SK-N-SH treated with all-trans-retinoic acid at 6 μM for 48 hours (cell line): ENCODE measurements at regions not wholly inside any gene's neighbourhood (a gene's known extent, or its start where the extent isn't known, plus 50 kb on each side); places are given as distances from the start of the nearest gene placed in this dataset.

Experiments
- ATAC-seq: fragments of 200-7000 bp; cut with Tn5 transposase; 3 replicates; pipeline ENCODE4 v1.9.1; 2020; ENCODE audit warnings: mild to moderate bottlenecking, moderate library complexity
- ARNTL ChIP-seq: fragments of 450-650 bp; formaldehyde crosslinking; IDR thresholded peaks from 2 replicates; pipeline ENCODE4 v1.5.0; 2020; ENCODE audit warnings: low read depth, mild to moderate bottlenecking, moderate library complexity, borderline replicate concordance
- CSDC2 ChIP-seq: fragments of 250-450 bp; sonication (Bioruptor Pico); IDR thresholded peaks from 2 replicates; pipeline ENCODE4 v1.5.0; 2020; ENCODE audit warnings: mild to moderate bottlenecking, moderate library complexity
- GLIS3 ChIP-seq: fragments of 250-450 bp; sonication (Bioruptor Pico); IDR thresholded peaks from 2 replicates; pipeline ENCODE4 v1.5.0; 2020; ENCODE audit warnings: mild to moderate bottlenecking, moderate library complexity
- ISL1 ChIP-seq: fragments of 250-450 bp; sonication (Bioruptor Pico); IDR thresholded peaks from 2 replicates; pipeline ENCODE4 v2.1.2; 2022; ENCODE audit warnings: mild to moderate bottlenecking, moderate library complexity
- PPARA ChIP-seq: fragments of 250-450 bp; sonication (Bioruptor Pico); IDR thresholded peaks from 2 replicates; pipeline ENCODE4 v1.5.0; 2020; ENCODE audit warnings: mild to moderate bottlenecking, borderline replicate concordance
- RARB ChIP-seq: fragments of 250-450 bp; sonication (Bioruptor Pico); IDR thresholded peaks from 2 replicates; pipeline ENCODE4 v1.8.0; 2021; ENCODE audit warnings: mild to moderate bottlenecking, moderate library complexity
- SNAI2 ChIP-seq: fragments of 250-450 bp; sonication (Bioruptor Pico); IDR thresholded peaks from 2 replicates; pipeline ENCODE4 v1.5.0; 2020; ENCODE audit warnings: mild to moderate bottlenecking, moderate library complexity
- TCF4 ChIP-seq: fragments of 250-450 bp; sonication (Bioruptor Pico); IDR thresholded peaks from 2 replicates; pipeline ENCODE4 v1.8.0; 2021; ENCODE audit warnings: mild to moderate bottlenecking, moderate library complexity, borderline replicate concordance
- TOX ChIP-seq: fragments of 250-450 bp; sonication (Bioruptor Pico); IDR thresholded peaks from 2 replicates; pipeline ENCODE4 v1.8.0; 2021; ENCODE audit warnings: mild to moderate bottlenecking, moderate library complexity, borderline replicate concordance
- ZC3H10 ChIP-seq: fragments of 250-450 bp; sonication (Bioruptor Pico); IDR thresholded peaks from 2 replicates; pipeline ENCODE4 v1.5.1; 2021; ENCODE audit warnings: mild to moderate bottlenecking, moderate library complexity
- ZFP3 ChIP-seq: fragments of 250-450 bp; sonication (Bioruptor Pico); IDR thresholded peaks from 2 replicates; pipeline ENCODE4 v1.5.0; 2020; ENCODE audit warnings: mild to moderate bottlenecking, moderate library complexity
- ZFP30 ChIP-seq: fragments of 450-650 bp; formaldehyde crosslinking; IDR thresholded peaks from 2 replicates; pipeline ENCODE4 v1.5.0; 2022; ENCODE audit warnings: mild to moderate bottlenecking, moderate library complexity
- ZNF70 ChIP-seq: fragments of 450-650 bp; formaldehyde crosslinking; IDR thresholded peaks from 2 replicates; pipeline ENCODE4 v1.5.0; 2020; ENCODE audit warnings: mild to moderate bottlenecking, moderate library complexity
- TF ChIP-seq, protein P1 (sequence below): fragments of 250-450 bp; sonication (Bioruptor Pico); IDR thresholded peaks from 2 replicates; pipeline ENCODE4 v1.5.0; 2020; ENCODE audit warnings: mild to moderate bottlenecking, moderate library complexity
- TF ChIP-seq, protein P2 (sequence below): fragments of 250-450 bp; sonication (Bioruptor Pico); IDR thresholded peaks from 2 replicates; pipeline ENCODE4 v1.8.0; 2020; ENCODE audit warnings: mild to moderate bottlenecking, moderate library complexity, borderline replicate concordance
- TF ChIP-seq, protein P3 (sequence below): fragments of 250-450 bp; sonication (Bioruptor Pico); IDR thresholded peaks from 2 replicates; pipeline ENCODE4 v1.8.0; 2021; ENCODE audit warnings: low read depth, mild to moderate bottlenecking, moderate library complexity, borderline replicate concordance
- TF ChIP-seq, protein P4 (sequence below): fragments of 250-450 bp; sonication (Bioruptor Pico); IDR thresholded peaks from 2 replicates; pipeline ENCODE4 v1.5.1; 2021; ENCODE audit warnings: mild to moderate bottlenecking, moderate library complexity
- TF ChIP-seq, protein P5 (sequence below): fragments of 250-450 bp; sonication (Bioruptor Pico); IDR thresholded peaks from 2 replicates; pipeline ENCODE4 v1.5.1; 2020; ENCODE audit warnings: low read depth, mild to moderate bottlenecking, moderate library complexity

DNA sequence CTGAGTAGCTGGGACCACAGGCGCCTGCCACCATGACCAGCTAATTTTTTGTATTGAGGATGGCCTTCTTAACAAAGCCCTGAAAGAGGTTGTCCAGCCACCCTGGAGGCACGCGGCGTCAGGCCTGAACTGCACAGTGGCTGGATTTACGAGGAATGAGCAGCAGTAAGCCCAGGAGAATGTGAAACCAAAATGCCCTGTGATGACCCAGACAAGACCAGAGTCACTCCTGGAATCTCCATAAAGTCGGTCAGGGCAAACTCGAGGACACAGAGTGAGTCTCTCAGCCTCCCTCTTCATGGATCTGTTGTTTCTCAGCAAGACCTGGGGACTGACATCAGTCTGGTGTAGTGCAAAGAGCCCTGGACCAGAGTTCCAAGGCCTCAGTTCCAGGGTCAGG, 53.2 kb upstream of the C5orf58 start (continued):
- TF ChIP-seq, protein P1, sequence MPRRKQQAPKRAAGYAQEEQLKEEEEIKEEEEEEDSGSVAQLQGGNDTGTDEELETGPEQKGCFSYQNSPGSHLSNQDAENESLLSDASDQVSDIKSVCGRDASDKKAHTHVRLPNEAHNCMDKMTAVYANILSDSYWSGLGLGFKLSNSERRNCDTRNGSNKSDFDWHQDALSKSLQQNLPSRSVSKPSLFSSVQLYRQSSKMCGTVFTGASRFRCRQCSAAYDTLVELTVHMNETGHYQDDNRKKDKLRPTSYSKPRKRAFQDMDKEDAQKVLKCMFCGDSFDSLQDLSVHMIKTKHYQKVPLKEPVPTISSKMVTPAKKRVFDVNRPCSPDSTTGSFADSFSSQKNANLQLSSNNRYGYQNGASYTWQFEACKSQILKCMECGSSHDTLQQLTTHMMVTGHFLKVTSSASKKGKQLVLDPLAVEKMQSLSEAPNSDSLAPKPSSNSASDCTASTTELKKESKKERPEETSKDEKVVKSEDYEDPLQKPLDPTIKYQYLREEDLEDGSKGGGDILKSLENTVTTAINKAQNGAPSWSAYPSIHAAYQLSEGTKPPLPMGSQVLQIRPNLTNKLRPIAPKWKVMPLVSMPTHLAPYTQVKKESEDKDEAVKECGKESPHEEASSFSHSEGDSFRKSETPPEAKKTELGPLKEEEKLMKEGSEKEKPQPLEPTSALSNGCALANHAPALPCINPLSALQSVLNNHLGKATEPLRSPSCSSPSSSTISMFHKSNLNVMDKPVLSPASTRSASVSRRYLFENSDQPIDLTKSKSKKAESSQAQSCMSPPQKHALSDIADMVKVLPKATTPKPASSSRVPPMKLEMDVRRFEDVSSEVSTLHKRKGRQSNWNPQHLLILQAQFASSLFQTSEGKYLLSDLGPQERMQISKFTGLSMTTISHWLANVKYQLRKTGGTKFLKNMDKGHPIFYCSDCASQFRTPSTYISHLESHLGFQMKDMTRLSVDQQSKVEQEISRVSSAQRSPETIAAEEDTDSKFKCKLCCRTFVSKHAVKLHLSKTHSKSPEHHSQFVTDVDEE (CRISPR knock-in tag) = no peak
- no peak for TF ChIP-seq PPARA (CRISPR knock-in tag)
- TF ChIP-seq, all 23 proteins: peak for 0

DNA sequence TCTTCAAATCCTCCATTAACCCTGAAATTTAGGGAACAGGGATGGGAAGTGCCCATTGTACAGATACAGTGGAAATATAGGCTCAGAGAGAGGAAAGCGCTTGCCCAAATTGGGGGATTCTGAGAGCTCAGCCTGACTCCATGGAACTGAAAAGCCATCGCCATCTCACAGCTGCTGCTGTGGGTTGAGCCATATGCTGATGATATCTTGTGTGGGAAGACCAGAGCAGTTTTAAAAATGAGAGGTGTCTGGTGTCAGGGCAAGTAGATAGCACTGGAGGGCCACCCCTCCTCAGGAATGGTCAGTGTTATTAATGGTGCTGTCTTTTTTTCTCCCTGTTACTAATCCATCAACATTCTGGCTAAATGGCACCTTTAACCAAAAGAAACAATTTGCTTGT, 50.9 kb upstream of the C5orf58 start:
- peak; percentile 24; the same call in 1 of the 3 replicates for ATAC-seq
- TF ChIP-seq TCF4 (CRISPR knock-in tag) = peak; percentile 53; the same call in 1 of the 2 replicates
- TF ChIP-seq, protein P2, sequence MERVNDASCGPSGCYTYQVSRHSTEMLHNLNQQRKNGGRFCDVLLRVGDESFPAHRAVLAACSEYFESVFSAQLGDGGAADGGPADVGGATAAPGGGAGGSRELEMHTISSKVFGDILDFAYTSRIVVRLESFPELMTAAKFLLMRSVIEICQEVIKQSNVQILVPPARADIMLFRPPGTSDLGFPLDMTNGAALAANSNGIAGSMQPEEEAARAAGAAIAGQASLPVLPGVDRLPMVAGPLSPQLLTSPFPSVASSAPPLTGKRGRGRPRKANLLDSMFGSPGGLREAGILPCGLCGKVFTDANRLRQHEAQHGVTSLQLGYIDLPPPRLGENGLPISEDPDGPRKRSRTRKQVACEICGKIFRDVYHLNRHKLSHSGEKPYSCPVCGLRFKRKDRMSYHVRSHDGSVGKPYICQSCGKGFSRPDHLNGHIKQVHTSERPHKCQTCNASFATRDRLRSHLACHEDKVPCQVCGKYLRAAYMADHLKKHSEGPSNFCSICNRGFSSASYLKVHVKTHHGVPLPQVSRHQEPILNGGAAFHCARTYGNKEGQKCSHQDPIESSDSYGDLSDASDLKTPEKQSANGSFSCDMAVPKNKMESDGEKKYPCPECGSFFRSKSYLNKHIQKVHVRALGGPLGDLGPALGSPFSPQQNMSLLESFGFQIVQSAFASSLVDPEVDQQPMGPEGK (CRISPR knock-in tag) = no peak
- TF ChIP-seq, all 23 proteins: peak for 1

DNA sequence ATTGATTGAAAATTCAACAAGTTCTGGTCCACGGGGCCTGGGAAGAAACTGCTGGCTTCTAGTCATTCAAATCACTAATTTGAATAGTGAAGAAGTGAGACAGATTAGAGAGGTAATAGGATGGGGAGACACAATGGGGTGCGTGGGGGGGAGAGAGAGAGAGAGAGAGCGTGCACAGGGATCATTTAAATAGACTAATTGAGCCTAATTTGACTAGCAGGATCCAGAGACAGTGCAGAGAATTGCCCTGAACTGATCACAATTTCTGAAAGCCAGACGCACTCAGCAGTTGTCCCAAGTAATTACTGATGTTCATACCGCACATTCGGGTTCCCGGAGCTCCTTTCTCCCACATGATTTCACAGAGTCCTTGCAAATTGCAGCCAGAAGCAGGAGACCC, 50.3 kb upstream of the C5orf58 start:
- ATAC-seq = no peak; the same call in 2 of the 3 replicates
- TF ChIP-seq ZFP3 (no peak), ZFP30 (CRISPR knock-in tag) (no peak), TOX (CRISPR knock-in tag) (no peak), ARNTL (CRISPR knock-in tag) (no peak), SNAI2 (CRISPR knock-in tag) (no peak), ZNF70 (CRISPR knock-in tag) (no peak), ZC3H10 (no peak), PPARA (CRISPR knock-in tag) (no peak), CSDC2 (no peak), GLIS3 (no peak), RARB (CRISPR knock-in tag) (no peak), ISL1 (CRISPR knock-in tag) (no peak)
- TF ChIP-seq, protein P3, sequence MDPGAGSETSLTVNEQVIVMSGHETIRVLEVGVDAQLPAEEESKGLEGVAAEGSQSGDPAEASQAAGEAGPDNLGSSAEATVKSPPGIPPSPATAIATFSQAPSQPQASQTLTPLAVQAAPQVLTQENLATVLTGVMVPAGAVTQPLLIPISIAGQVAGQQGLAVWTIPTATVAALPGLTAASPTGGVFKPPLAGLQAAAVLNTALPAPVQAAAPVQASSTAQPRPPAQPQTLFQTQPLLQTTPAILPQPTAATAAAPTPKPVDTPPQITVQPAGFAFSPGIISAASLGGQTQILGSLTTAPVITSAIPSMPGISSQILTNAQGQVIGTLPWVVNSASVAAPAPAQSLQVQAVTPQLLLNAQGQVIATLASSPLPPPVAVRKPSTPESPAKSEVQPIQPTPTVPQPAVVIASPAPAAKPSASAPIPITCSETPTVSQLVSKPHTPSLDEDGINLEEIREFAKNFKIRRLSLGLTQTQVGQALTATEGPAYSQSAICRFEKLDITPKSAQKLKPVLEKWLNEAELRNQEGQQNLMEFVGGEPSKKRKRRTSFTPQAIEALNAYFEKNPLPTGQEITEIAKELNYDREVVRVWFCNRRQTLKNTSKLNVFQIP (CRISPR knock-in tag) = no peak
- TF ChIP-seq, protein P4, sequence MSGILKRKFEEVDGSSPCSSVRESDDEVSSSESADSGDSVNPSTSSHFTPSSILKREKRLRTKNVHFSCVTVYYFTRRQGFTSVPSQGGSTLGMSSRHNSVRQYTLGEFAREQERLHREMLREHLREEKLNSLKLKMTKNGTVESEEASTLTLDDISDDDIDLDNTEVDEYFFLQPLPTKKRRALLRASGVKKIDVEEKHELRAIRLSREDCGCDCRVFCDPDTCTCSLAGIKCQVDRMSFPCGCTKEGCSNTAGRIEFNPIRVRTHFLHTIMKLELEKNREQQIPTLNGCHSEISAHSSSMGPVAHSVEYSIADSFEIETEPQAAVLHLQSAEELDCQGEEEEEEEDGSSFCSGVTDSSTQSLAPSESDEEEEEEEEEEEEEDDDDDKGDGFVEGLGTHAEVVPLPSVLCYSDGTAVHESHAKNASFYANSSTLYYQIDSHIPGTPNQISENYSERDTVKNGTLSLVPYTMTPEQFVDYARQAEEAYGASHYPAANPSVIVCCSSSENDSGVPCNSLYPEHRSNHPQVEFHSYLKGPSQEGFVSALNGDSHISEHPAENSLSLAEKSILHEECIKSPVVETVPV (CRISPR knock-in tag) = no peak
- TF ChIP-seq, protein P2 (CRISPR knock-in tag) = no peak
- TF ChIP-seq, protein P1 (CRISPR knock-in tag) = no peak
- TF ChIP-seq, protein P5, sequence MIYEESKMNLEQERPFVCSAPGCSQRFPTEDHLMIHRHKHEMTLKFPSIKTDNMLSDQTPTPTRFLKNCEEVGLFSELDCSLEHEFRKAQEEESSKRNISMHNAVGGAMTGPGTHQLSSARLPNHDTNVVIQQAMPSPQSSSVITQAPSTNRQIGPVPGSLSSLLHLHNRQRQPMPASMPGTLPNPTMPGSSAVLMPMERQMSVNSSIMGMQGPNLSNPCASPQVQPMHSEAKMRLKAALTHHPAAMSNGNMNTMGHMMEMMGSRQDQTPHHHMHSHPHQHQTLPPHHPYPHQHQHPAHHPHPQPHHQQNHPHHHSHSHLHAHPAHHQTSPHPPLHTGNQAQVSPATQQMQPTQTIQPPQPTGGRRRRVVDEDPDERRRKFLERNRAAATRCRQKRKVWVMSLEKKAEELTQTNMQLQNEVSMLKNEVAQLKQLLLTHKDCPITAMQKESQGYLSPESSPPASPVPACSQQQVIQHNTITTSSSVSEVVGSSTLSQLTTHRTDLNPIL = no peak
